ENCODE measurements at regions not wholly inside any gene's neighbourhood (a gene's known extent, or its start where the extent isn't known, plus 50 kb on each side); places are given as distances from the start of the nearest gene placed in this dataset.
"Not testable (repeated sequence)": the region's sequence is repeated elsewhere in the genome, so short reads cannot be mapped to it uniquely, and the experiment has no call there.

DNA sequence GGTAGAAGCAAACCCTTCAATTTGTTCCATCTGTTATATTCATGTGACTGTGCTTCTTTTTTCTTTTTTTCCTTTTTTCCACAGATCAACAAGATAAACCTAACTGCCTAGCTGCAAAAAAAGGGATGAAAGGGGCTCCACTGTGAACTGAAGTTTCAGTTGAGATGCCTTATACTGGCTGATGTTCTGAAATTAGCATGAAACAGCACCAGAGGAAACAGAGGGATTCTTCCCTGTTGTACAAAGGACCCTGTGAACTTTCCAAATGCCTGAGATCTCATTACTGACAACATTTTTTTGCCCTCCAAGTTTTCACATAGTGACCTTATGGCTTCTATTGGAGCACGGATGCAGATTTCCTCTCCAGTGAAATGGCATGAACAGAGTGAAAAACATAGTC, 302.7 kb upstream of the TFAP2D start (continued):
- TF ChIP-seq, protein P1, sequence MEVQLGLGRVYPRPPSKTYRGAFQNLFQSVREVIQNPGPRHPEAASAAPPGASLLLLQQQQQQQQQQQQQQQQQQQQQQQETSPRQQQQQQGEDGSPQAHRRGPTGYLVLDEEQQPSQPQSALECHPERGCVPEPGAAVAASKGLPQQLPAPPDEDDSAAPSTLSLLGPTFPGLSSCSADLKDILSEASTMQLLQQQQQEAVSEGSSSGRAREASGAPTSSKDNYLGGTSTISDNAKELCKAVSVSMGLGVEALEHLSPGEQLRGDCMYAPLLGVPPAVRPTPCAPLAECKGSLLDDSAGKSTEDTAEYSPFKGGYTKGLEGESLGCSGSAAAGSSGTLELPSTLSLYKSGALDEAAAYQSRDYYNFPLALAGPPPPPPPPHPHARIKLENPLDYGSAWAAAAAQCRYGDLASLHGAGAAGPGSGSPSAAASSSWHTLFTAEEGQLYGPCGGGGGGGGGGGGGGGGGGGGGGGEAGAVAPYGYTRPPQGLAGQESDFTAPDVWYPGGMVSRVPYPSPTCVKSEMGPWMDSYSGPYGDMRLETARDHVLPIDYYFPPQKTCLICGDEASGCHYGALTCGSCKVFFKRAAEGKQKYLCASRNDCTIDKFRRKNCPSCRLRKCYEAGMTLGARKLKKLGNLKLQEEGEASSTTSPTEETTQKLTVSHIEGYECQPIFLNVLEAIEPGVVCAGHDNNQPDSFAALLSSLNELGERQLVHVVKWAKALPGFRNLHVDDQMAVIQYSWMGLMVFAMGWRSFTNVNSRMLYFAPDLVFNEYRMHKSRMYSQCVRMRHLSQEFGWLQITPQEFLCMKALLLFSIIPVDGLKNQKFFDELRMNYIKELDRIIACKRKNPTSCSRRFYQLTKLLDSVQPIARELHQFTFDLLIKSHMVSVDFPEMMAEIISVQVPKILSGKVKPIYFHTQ (CRISPR knock-in tag; IDR thresholded peaks at IDR 0.05) = no peak

- DNase-seq (ENCODE audit: low spot score); POLR2A ChIA-PET; H3K4me3 Mint-ChIP-seq; CTCF ChIA-PET; H3K27me3 Mint-ChIP-seq (ENCODE audit: low read depth); H3K36me3 Mint-ChIP-seq; H3K4me1 Mint-ChIP-seq; H3K27ac Mint-ChIP-seq; H3K9me3 Mint-ChIP-seq; ATAC-seq: not testable (repeated sequence)
Measured at GRCh38 chr6:50421041-50421440, 292.3 kb upstream of the TFAP2D start.

DNA sequence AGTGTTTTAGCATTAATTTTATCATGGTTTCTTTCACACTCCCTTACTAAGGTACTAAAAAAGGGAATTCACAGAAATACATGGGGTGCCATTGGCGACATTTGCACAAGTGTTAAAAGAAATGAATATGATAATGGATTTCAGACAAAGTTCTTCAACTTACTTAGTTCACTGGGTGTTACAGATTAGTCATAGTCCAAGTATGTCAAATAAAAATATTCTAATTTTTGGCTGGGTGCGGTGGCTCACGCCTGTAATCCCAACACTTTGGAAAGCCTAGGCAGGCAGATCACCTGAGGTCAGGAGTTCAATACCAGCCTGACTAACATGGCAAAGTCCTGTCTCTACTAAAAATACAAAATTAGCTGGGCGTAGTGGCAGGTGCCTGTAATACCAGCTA, 286.1 kb upstream of the TFAP2D start:
- Mint-ChIP-seq H3K4me1 (peaks cover 7% of the 10 kb centered on the region), H3K27me3 (ENCODE audit: low read depth) (no peaks in the 10 kb centered on the region), H3K36me3 (no peaks in the 10 kb centered on the region), H3K4me3 (no peak overlapping the region), H3K9me3 (peaks cover 4% of the 10 kb centered on the region; the same call in 1 of the 2 replicates), H3K27ac (no peak overlapping the region)
- no peak for ATAC-seq
- ChIA-PET POLR2A (no interaction called here), CTCF (interaction anchor here (0.7 kb wide), 1 partner anchor 173 kb away, joined by 3 read pairs; no protein-coding TSS in a partner anchor)
- TF ChIP-seq ZBTB43 (CRISPR knock-in tag; IDR thresholded peaks at IDR 0.05) (no peak), ZNF121 (CRISPR knock-in tag; IDR thresholded peaks at IDR 0.05) (no peak), USF1 (CRISPR knock-in tag; IDR thresholded peaks at IDR 0.05) (no peak), KAT7 (CRISPR knock-in tag; IDR thresholded peaks at IDR 0.05; ENCODE audit: borderline replicate concordance) (no peak), JAZF1 (CRISPR knock-in tag; IDR thresholded peaks at IDR 0.05) (no peak), ATF1 (CRISPR knock-in tag; IDR thresholded peaks at IDR 0.05) (no peak), HMGXB4 (CRISPR knock-in tag; IDR thresholded peaks at IDR 0.05) (no peak), TEAD1 (CRISPR knock-in tag; IDR thresholded peaks at IDR 0.05) (no peak)
- TF ChIP-seq, protein P2, sequence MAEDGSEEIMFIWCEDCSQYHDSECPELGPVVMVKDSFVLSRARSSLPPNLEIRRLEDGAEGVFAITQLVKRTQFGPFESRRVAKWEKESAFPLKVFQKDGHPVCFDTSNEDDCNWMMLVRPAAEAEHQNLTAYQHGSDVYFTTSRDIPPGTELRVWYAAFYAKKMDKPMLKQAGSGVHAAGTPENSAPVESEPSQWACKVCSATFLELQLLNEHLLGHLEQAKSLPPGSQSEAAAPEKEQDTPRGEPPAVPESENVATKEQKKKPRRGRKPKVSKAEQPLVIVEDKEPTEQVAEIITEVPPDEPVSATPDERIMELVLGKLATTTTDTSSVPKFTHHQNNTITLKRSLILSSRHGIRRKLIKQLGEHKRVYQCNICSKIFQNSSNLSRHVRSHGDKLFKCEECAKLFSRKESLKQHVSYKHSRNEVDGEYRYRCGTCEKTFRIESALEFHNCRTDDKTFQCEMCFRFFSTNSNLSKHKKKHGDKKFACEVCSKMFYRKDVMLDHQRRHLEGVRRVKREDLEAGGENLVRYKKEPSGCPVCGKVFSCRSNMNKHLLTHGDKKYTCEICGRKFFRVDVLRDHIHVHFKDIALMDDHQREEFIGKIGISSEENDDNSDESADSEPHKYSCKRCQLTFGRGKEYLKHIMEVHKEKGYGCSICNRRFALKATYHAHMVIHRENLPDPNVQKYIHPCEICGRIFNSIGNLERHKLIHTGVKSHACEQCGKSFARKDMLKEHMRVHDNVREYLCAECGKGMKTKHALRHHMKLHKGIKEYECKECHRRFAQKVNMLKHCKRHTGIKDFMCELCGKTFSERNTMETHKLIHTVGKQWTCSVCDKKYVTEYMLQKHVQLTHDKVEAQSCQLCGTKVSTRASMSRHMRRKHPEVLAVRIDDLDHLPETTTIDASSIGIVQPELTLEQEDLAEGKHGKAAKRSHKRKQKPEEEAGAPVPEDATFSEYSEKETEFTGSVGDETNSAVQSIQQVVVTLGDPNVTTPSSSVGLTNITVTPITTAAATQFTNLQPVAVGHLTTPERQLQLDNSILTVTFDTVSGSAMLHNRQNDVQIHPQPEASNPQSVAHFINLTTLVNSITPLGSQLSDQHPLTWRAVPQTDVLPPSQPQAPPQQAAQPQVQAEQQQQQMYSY (CRISPR knock-in tag; IDR thresholded peaks at IDR 0.05) = no peak
- TF ChIP-seq, protein P3, sequence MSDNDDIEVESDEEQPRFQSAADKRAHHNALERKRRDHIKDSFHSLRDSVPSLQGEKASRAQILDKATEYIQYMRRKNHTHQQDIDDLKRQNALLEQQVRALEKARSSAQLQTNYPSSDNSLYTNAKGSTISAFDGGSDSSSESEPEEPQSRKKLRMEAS (CRISPR knock-in tag; IDR thresholded peaks at IDR 0.05) = no peak
- TF ChIP-seq, protein P4, sequence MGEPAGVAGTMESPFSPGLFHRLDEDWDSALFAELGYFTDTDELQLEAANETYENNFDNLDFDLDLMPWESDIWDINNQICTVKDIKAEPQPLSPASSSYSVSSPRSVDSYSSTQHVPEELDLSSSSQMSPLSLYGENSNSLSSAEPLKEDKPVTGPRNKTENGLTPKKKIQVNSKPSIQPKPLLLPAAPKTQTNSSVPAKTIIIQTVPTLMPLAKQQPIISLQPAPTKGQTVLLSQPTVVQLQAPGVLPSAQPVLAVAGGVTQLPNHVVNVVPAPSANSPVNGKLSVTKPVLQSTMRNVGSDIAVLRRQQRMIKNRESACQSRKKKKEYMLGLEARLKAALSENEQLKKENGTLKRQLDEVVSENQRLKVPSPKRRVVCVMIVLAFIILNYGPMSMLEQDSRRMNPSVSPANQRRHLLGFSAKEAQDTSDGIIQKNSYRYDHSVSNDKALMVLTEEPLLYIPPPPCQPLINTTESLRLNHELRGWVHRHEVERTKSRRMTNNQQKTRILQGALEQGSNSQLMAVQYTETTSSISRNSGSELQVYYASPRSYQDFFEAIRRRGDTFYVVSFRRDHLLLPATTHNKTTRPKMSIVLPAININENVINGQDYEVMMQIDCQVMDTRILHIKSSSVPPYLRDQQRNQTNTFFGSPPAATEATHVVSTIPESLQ (CRISPR knock-in tag; IDR thresholded peaks at IDR 0.05) = no peak
- no peak for DNase-seq (ENCODE audit: low spot score)

Data from WTC11 (cell line).